ENCODE measurements at regions not wholly inside any gene's neighbourhood (a gene's known extent, or its start where the extent isn't known, plus 50 kb on each side); places are given as distances from the start of the nearest gene placed in this dataset.
"Not testable (repeated sequence)": the region's sequence is repeated elsewhere in the genome, so short reads cannot be mapped to it uniquely, and the experiment has no call there.

GRCh38 chr11:90453525-90453924, 230.7 kb upstream of the CHORDC1 start:
- DNase-seq: no peak

DNA sequence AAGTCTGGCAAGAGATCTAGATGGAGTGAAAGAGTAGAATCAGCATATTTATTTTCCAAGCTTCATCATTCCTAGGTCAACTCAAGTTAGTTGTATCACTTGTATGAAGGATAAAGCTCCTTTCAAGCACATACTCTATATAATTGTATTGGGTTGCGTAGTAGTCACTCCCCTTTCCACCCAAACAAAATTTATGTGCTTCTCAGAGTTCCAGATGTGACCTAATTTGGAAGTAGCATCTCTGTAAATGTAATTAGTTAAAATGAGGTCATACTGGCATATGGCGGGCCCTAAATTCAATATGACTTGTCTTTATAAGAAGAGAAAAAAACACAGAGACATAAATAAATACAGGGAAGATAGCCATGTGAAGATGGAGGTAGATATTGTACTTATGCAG, 226.8 kb upstream of the CHORDC1 start:
- no peak for DNase-seq

DNA sequence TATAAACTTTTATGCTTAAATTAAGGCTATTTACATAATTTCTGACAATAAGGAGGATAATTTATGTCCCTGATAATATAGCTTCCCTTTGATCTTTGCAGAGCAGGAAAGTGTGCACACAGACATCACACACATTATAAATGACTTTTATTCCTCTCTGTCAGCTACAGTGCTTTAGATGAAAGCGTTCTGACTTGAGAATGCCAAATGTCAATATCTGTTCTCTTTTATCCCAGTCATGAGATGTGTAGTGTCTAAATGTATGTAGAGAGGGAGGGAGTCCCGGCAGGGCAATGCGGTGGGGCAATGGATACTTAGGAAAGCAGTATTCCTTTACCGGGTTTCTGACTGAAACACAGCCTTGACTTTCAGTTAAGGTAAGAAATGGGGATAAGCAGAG, 225.4 kb upstream of the CHORDC1 start:
- no peak for DNase-seq

DNA sequence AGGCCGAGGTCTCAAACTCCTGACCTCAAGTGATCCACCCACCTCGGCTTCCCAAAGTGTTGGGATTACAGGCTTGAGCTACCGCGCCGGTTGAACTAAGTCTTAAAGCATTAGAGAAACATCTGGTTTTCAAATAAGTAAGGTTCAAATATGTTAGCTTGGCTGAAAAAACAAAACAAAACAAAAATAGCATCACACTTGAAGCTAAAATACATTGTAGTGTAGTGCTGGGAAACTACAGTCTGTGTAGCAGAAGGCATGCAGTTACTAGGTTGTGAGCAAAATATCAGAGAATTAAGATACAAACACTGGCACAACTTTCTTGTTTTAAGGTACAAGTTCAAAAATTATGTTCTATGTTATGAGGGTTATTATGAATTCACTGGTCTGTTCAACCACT, 224.8 kb upstream of the CHORDC1 start:
- no peak for DNase-seq

DNA sequence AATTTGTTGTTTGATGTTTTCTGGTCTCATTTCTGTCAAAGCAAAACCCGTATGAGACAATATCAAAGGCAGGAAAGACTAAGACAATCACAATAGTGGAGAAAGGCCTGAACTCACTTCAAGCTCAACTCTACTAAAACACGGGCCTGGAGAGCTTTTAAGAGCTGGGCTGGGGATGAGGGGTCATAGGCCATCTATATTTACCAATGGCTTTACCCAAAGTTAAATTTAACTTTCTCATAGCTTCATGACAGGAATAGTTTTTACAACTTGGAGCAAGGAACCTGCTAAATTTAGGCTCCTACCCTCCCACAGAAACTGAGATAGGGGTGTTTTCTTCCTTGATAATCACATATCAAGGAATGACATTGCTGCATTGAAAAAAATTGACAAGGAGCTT, 223.4 kb upstream of the CHORDC1 start:
- DNase-seq: no peak

GRCh38 chr11:90438069-90438468, 215.2 kb upstream of the CHORDC1 start:
- DNase-seq: no peak

DNA sequence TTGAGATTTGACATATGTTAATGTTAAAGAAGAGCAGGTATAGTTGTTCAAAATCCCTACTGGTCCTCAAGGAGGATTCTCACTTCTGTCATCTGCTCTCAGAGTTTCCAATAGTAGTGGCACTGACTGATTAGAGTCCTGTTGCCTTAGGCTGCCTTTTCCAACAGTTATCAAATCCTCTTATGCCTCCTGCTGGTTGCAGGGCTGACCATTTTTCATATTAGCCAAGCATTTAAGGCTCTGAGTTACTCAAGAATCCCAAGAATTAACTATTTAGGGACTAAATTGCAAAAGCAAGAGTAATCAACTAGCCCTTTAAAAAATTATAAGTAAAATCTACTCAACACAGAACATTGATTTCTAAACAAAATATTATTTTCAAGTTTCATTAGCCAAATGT, 212.0 kb upstream of the CHORDC1 start:
- no peak for DNase-seq

GRCh38 chr11:90428836-90429235, 206.0 kb upstream of the CHORDC1 start:
- no peak for DNase-seq

GRCh38 chr11:90426442-90426841, 203.6 kb upstream of the CHORDC1 start:
- DNase-seq: no peak

DNA sequence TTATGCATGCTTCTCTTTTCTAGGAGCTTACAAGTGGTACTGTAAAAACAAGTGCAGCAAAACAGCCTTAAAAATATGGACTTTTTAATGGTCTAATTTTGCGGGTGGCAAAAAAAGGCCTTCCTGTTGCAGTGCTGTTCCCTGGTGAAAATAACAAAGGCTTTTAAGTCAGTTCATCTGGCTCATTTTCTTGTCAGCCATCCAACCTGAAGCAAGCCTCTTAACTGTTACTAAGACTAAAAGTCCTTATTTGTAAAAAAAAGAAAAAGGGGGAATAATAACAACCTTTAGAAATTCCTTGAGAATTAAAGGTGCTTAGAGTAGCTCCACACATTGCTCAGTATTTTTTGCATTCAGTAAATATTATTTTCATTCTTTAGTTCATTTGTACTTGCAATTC, 200.5 kb upstream of the CHORDC1 start:
- DNase-seq: no peak

- not testable (repeated sequence) for DNase-seq
Observed at GRCh38 chr11:90422787-90423186, 199.9 kb upstream of the CHORDC1 start.

DNA sequence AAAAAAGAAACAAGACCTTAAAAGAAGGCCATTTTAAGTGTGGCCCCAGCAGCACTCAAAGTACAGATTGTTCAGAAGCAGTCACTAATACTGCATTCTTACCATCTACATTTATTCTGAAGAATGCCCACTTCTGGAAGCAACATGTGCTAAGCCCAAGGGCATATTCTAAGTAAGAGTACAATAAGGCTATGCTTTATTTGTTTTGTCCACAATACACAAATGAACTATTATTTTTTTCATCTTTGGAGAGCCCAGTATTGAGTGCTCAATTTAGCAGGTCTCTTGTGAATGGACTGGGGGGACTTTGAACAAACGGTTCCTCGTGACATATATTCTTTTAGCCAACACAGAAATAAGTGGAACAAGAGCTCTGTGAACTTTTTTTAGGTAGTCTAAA, 191.4 kb upstream of the CHORDC1 start:
- no peak for DNase-seq

DNA sequence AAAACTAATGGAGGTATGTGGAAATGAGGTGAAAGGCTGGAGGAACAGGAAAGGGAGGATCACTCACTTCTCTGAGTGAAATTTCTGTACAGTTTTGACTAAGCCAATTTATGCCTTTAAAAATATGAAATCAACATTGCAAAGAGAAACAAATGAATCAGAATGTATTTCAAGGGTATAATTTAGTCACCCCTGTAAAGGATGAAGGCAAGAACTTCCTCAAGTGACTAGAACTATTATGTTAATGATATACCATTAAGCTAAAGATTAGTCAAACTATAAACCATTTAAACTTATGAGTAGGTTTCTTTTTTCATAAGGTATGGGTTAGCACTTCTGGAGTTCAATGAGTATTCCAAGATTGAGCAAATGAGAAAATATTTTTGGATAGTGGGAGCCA, 184.5 kb upstream of the CHORDC1 start:
- no peak for DNase-seq

GRCh38 chr11:90392692-90393091, 169.8 kb upstream of the CHORDC1 start:
- no peak for DNase-seq

DNA sequence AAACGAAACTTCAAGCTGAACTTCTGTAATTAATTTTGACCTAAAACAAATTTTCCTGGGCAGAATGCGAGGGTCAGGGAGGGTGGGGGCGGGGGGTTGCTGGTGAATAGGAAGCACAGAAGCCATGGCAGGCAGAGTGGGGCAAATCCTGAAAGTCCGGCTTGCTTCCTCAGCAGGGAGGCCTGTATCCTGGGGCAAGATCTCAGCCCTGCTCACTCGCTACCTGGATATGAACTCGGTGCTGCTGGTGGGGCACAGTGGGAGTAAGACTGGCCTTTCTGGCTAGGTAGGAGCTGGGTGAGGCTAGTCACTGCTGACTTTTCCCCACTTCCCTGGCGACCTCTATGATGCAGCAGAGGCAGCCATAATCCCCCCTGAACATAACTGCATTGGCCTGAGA, 168.9 kb upstream of the CHORDC1 start:
- no peak for DNase-seq

DNA sequence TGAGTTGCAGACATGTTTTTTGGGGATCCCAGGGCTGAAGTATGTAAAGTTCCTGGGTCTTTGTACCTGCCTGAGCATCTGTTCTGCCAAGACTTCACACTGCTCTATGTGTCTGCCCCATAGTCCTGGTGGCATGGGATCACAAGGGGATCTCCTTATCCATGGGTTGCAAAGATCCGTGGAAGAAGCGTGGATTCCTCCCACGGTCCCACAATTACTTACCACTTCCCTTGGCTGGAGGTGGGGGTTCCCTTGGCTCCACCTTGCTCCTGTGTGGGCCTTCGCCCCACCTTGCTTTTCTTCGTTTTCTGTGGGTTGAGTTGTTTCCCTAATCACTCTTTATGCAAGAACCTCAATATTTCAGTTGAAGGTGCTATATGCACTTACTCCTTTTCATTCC, 157.4 kb upstream of the CHORDC1 start:
- no peak for DNase-seq

DNA sequence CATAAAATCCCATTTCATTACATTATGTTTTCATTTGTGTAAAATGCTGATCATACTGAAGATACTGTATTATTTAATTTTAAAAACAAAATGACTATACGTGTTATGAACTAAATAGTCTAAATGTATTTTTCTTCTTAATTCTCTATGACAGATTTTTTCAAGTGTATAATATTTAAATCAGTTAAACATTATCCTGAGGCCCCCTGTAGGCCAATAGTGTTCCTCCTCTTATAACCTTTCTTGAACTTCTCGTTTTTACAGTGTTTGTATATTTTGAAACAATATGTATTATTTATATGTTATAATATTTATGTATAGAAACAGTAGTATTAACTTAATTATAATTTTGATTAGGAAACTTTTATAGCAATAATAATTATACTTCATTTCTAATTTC, 151.1 kb upstream of the CHORDC1 start:
- DNase-seq: no peak

GRCh38 chr11:90364527-90364926, 141.7 kb upstream of the CHORDC1 start:
- no peak for DNase-seq

GRCh38 chr11:90363739-90364138, 140.9 kb upstream of the CHORDC1 start:
- no peak for DNase-seq

GRCh38 chr11:90355200-90355599, 132.4 kb upstream of the CHORDC1 start:
- no peak for DNase-seq

- no peak for DNase-seq
Observed at GRCh38 chr11:90349731-90350130, 126.9 kb upstream of the CHORDC1 start.

- DNase-seq: no peak
Observed at GRCh38 chr11:90344546-90344945, 121.7 kb upstream of the CHORDC1 start.

DNA sequence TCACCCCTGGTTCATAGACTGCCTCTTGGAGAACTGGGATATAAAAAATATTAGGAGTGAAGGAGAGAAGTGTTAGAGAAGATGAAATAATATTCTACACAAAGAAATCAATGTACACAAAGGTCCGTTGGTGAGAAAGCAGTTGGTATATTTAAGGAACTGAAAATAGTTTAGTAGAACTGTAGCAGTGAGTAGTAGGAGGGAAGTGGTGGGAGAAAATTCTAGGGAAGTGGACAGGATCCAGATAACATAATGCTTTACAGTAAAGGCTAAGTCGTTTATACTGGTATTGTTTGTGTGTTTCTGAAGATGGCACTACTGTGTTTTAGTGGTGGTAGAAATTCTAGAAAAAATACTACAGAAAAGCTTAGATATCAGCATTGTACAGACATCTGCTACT, 120.8 kb upstream of the CHORDC1 start:
- no peak for DNase-seq

DNA sequence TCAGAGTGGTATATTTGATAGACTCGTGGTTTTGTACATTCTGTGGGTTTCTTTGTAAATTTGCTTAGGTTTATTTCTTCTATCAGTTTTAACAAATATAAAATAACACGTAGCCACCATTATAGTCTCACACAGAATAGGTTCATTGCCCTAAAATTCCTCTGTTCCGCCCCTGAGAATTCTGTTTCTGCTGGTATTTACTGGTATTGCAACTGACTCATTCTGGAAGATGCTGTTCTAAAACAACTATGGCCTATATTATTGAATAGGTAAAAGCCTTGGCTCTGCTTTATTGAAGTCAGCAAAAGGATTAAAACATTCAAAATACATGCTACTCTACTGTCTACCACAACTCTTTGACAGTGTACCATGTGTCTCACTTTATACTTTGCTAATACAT, 119.1 kb upstream of the CHORDC1 start:
- no peak for DNase-seq

DNA sequence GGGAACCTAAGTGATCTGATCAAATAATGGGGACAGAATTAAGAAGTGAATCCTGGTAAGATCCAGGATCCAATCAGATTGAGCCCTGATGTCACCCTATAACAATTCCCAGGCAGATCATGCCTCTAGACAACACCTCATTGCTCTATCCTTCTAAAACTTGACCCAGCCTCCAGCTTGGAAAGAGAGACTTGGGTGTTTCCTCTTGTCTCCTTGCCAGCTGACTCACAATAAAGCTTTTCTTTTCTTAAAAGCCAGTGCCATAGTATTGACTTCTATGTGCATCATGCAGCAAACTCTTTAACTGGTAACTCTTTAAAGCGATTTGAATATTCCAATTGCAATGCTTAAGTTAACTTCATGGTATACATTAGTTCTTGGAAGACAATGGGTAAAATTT, 109.6 kb upstream of the CHORDC1 start:
- no peak for DNase-seq

GRCh38 chr11:90330632-90331031, 107.8 kb upstream of the CHORDC1 start:
- DNase-seq: no peak

All from NCI-H1417 treated with DMSO at 0.1 percent for 48 hours (cell line).